ENCODE measurements at regions not wholly inside any gene's neighbourhood (a gene's known extent, or its start where the extent isn't known, plus 50 kb on each side); places are given as distances from the start of the nearest gene placed in this dataset.

DNA sequence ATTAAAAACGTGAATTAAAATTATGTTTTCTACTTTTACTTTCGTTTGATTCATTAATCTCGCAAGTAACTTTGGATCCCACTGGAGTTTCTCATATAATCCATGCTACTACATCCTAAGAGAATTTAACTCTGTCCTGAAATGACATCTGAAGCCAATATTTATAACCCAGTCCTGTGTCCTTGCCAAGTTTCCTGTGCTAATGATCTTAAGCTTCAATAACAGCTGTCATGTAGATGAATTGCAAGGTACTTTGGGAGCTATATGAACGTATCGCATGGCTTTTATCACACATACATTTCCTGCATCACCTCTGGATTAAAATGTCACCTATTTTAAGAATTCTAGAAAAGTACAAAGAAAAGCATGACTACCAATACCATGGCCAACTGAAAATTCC is 833.8 kb upstream of the CITED2 start:
- TF ChIP-seq, protein P1, sequence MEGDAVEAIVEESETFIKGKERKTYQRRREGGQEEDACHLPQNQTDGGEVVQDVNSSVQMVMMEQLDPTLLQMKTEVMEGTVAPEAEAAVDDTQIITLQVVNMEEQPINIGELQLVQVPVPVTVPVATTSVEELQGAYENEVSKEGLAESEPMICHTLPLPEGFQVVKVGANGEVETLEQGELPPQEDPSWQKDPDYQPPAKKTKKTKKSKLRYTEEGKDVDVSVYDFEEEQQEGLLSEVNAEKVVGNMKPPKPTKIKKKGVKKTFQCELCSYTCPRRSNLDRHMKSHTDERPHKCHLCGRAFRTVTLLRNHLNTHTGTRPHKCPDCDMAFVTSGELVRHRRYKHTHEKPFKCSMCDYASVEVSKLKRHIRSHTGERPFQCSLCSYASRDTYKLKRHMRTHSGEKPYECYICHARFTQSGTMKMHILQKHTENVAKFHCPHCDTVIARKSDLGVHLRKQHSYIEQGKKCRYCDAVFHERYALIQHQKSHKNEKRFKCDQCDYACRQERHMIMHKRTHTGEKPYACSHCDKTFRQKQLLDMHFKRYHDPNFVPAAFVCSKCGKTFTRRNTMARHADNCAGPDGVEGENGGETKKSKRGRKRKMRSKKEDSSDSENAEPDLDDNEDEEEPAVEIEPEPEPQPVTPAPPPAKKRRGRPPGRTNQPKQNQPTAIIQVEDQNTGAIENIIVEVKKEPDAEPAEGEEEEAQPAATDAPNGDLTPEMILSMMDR (IDR thresholded peaks at IDR 0.05; ENCODE audit: control insufficient read depth, extremely low read depth, insufficient read depth): no peak
- no peak for DNase-seq (ENCODE audit: low read depth)
- H3K4me3 ChIP-seq (ENCODE audit: low read depth, low read length): no peak overlapping the region

DNA sequence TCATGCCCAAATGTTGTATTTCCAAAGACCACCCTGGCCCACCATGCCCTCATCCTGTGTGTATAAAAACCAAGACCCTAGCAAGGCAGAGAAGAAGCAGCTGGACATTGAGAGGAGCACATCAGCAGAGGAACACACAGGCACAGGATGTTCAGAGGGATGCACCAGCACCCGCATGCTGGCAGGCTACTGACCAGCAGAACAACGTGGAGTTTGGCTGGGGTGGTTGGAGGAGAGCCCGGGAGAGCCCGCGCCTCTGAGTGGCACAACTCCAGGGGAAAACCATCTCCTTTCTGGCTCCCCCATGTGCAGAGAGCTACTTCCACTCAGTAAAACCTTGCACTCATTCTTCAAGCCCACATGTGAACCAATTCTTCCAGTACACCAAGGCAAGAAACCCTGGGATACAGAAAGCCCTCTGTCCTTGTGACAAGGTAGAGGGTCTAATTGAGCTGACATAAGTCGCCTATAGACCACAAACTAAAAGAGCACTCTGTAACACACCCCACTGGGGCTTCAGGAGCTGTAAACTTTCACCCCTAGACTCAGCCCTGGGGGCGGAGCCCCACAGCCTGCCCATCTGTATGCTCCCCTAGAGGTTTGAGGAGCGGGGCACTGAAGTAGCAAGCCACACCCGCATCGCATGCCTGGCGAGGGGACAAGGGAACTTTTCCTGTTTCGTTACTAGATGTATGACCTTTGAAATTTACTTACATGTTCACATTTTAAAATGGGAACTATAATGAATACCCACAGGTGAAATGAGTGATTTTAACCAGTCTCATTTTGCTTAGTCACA is 831.5 kb upstream of the CITED2 start:
- DNase-seq (ENCODE audit: low read depth): no peak
- TF ChIP-seq, protein P1 (IDR thresholded peaks at IDR 0.05; ENCODE audit: control insufficient read depth, extremely low read depth, insufficient read depth): no peak
- no peak overlapping the region for H3K4me3 ChIP-seq (ENCODE audit: low read depth, low read length)

DNA sequence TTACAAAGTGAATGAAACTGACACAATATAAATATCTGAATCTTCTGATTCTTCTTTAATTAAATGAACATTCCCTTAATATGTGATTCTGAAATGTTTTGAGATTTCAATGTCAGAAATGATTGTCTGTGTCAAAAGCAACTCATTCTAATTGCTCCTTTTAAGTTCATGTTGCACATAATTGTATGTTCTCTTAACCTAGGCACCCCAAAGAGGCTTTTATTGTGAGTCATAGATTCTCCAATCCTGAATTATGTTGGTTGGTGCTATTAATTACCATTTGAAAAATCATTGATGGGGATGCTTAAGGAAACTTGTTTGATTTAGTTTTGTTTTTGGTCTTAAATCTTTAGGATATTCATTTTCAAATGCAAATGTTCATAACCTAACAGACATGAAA is 829.7 kb upstream of the CITED2 start:
- TF ChIP-seq, protein P1 (IDR thresholded peaks at IDR 0.05; ENCODE audit: control insufficient read depth, extremely low read depth, insufficient read depth): no peak
- no peak overlapping the region for H3K4me3 ChIP-seq (ENCODE audit: low read depth, low read length)
- no peak for DNase-seq (ENCODE audit: low read depth)

DNA sequence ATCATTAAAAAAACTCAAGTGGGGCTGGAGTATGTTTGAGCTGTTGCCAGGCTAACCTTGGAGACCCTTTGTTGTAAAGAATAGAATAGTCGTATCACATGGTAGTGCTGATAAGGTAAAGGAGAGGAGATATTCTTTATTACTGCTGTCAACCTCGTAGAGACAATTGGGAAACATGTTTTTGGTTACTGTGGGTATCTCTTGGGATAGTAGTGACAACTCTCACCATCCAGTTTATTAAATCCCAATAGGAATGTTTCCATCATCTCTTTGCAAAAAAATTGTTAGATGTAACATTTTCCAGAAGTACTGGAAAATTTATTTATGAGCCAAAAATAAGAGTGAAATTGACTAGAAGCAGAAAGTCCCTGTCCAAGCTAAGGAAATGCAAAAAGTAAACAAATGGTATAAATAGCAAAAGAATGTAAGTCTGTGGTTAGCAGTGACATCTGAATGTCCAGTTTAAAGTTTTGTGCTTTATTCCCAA is 829.3 kb upstream of the CITED2 start:
- DNase-seq (ENCODE audit: low read depth): no peak
- no peak overlapping the region for H3K4me3 ChIP-seq (ENCODE audit: low read depth, low read length)
- TF ChIP-seq, protein P1 (IDR thresholded peaks at IDR 0.05; ENCODE audit: control insufficient read depth, extremely low read depth, insufficient read depth): no peak

DNA sequence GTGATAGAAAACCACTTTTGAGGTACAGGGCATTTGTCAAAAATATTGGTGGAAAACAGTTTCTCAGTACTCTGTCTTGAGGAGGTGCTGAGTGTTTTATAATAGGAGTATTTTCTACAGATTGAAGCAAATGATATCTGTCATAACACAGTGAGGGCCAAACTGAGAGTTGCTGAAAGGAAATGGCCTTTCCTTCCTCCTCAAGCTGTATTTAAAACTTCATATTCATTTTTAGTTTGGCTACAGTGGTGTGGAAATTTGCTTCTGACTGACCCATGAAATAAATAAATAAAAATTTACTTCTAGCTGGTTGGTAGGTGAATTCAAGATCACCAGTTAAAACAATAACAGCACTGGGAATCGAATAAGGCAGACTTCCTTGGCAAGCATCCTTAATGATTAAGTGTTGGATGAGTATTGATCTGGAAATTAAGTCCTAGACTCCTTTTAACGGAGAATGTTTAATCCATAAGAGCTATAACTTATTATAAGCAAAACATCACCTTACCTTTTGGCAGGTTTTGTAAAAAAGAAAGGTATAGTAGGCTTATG is 828.6 kb upstream of the CITED2 start:
- no peak overlapping the region for H3K4me3 ChIP-seq (ENCODE audit: low read depth, low read length)
- DNase-seq (ENCODE audit: low read depth): no peak
- TF ChIP-seq, protein P1 (IDR thresholded peaks at IDR 0.05; ENCODE audit: control insufficient read depth, extremely low read depth, insufficient read depth): no peak

DNA sequence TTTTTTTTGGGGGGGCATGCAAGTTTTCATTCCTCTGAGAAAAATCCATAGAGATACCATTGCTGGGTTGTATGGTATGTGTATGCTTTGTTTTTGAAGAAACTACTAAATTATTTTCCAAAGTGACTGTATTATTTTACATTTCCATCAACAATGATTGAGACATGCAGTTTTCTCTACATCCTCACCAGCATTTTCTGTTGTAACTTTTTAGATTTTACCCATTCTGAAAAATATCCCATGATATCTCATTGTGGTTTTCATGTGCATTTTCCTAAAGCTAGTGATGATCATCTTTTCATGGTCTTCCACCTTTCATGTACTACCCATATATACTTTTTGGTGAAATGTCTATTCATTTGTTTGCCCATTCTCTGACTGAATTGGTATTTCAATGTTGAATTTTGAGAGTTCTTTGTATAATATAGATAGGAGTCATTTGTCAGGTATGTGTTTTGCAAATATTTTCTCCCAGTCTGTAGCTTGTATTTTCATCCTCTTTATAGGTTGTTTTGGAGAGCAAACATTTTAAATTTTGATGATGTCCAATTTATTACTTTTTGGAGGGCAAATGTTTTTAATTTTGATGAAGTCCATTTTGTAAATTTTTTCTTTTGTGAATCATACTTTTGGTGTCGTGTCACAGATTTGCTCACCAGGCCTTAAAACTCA is 827.5 kb upstream of the CITED2 start:
- DNase-seq (ENCODE audit: low read depth): no peak
- TF ChIP-seq, protein P1 (IDR thresholded peaks at IDR 0.05; ENCODE audit: control insufficient read depth, extremely low read depth, insufficient read depth): no peak
- H3K4me3 ChIP-seq (ENCODE audit: low read depth, low read length): no peak overlapping the region
